NCI-H1436 (cell line): ENCODE measurements at regions not wholly inside any gene's neighbourhood (a gene's known extent, or its start where the extent isn't known, plus 50 kb on each side); places are given as distances from the start of the nearest gene placed in this dataset.
"Not testable (repeated sequence)": the region's sequence is repeated elsewhere in the genome, so short reads cannot be mapped to it uniquely, and the experiment has no call there.

Experiments
- DNase-seq: peaks from one replicate; lab custom pipeline; 2025; lab: John Stamatoyannopoulos, UW

- DNase-seq: no peak
These were observed 220.3 kb upstream of the AGTR1 start for GRCh38 chr3:148477375-148477774.

- DNase-seq: no peak
These were observed 204.1 kb upstream of the AGTR1 start for GRCh38 chr3:148493631-148494030.

GRCh38 chr3:148494451-148494850 is 203.3 kb upstream of the AGTR1 start:
- no peak for DNase-seq

GRCh38 chr3:148500881-148501280 is 196.8 kb upstream of the AGTR1 start:
- DNase-seq: no peak

GRCh38 chr3:148510116-148510515 is 187.6 kb upstream of the AGTR1 start:
- no peak for DNase-seq

- DNase-seq: no peak
These were observed 187.1 kb upstream of the AGTR1 start for GRCh38 chr3:148510561-148510960.

- no peak for DNase-seq
These were observed 185.1 kb upstream of the AGTR1 start for GRCh38 chr3:148512648-148513047.

- DNase-seq: no peak
These were observed 184.6 kb upstream of the AGTR1 start for GRCh38 chr3:148513096-148513543.

GRCh38 chr3:148518520-148518919 is 179.2 kb upstream of the AGTR1 start:
- no peak for DNase-seq

GRCh38 chr3:148525621-148526020 is 172.1 kb upstream of the AGTR1 start:
- DNase-seq: not testable (repeated sequence)

- no peak for DNase-seq
These were observed 169.7 kb upstream of the AGTR1 start for GRCh38 chr3:148528024-148528423.

- DNase-seq: no peak
These were observed 165.9 kb upstream of the AGTR1 start for GRCh38 chr3:148531836-148532235.

- no peak for DNase-seq
These were observed 165.4 kb upstream of the AGTR1 start for GRCh38 chr3:148532326-148532725.

- DNase-seq: no peak
These were observed 164.9 kb upstream of the AGTR1 start for GRCh38 chr3:148532774-148533173.

GRCh38 chr3:148534089-148534988 is 163.4 kb upstream of the AGTR1 start:
- DNase-seq: no peak

- no peak for DNase-seq
These were observed 162.7 kb upstream of the AGTR1 start for GRCh38 chr3:148535001-148535400.

- no peak for DNase-seq
These were observed 157.4 kb upstream of the AGTR1 start for GRCh38 chr3:148540266-148540665.

GRCh38 chr3:148540851-148541250 is 156.9 kb upstream of the AGTR1 start:
- DNase-seq: no peak

GRCh38 chr3:148546959-148547358 is 150.7 kb upstream of the AGTR1 start:
- DNase-seq: no peak

- no peak for DNase-seq
These were observed 145.9 kb upstream of the AGTR1 start for GRCh38 chr3:148551767-148552260.

GRCh38 chr3:148554367-148554766 is 143.3 kb upstream of the AGTR1 start:
- DNase-seq: no peak

GRCh38 chr3:148556664-148557063 is 141.0 kb upstream of the AGTR1 start:
- DNase-seq: no peak

- DNase-seq: not testable (repeated sequence)
These were observed 120.1 kb upstream of the AGTR1 start for GRCh38 chr3:148577579-148577978.

GRCh38 chr3:148582126-148582525 is 115.6 kb upstream of the AGTR1 start:
- no peak for DNase-seq
